Keratinocyte (primary cell): ENCODE measurements at regions not wholly inside any gene's neighbourhood (a gene's known extent, or its start where the extent isn't known, plus 50 kb on each side); places are given as distances from the start of the nearest gene placed in this dataset.

ENCODE experiments used
- DNase-seq: peaks from one replicate; pipeline ENCODE4 v3.0.0-alpha.2; 2011; ENCODE audit warnings: low read depth, missing footprints, low spot score
- FAIRE-seq: peaks from 2 replicates; lab custom pipeline; 2011; peaks lifted over from hg19 to GRCh38; lab: Jason Lieb, UNC
- H2AFZ ChIP-seq: 2 replicates; pipeline ENCODE4 v1.6.0; 2012; ENCODE audit warnings: low read length, control low read depth, inconsistent platforms; ENCODE audit not compliant: control insufficient read depth
- H3K27ac ChIP-seq: 2 replicates; pipeline ENCODE4 v1.5.1; 2011; ENCODE audit warnings: low read length; ENCODE audit not compliant: control insufficient read depth, insufficient read depth
- H3K27me3 ChIP-seq: 3 replicates; pipeline ENCODE4 v1.6.0; 2011; ENCODE audit warnings: low read length; ENCODE audit not compliant: control insufficient read depth, insufficient read depth; ENCODE audit errors: extremely low read depth
- H3K36me3 ChIP-seq, 2 experiments: 2 replicates in 1 of 2; 3 replicates in 1 of 2; pipeline ENCODE4 v1.5.1; 2011; ENCODE audit warnings: low read length in 2 of 2, mild to moderate bottlenecking in 1 of 2; ENCODE audit not compliant: control insufficient read depth in 2 of 2, insufficient read depth in 2 of 2; ENCODE audit errors: extremely low read depth in 1 of 2
- H3K4me1 ChIP-seq: 3 replicates; pipeline ENCODE4 v1.5.1; 2011; ENCODE audit warnings: low read length; ENCODE audit not compliant: control insufficient read depth, insufficient read depth; ENCODE audit errors: extremely low read depth
- H3K4me2 ChIP-seq: 3 replicates; pipeline ENCODE4 v1.6.0; 2011; ENCODE audit warnings: low read depth, low read length; ENCODE audit not compliant: control insufficient read depth, insufficient read depth; ENCODE audit errors: extremely low read depth
- H3K4me3 ChIP-seq, 3 experiments: fragments of 200-600 bp in 1 of 3; sonication (generic) in 1 of 3; 2 replicates in 2 of 3; 3 replicates in 1 of 3; pipeline ENCODE4 v1.5.1; 2011 to 2016; ENCODE audit warnings: low read length in 3 of 3, mild to moderate bottlenecking in 3 of 3, control low read depth in 2 of 3, inconsistent platforms in 1 of 3, low read depth in 1 of 3, mixed read lengths in 1 of 3, mixed run types in 1 of 3, moderate library complexity in 1 of 3; ENCODE audit not compliant: control insufficient read depth in 2 of 3, insufficient read depth in 2 of 3; ENCODE audit errors: extremely low read depth in 1 of 3
- H3K79me2 ChIP-seq: 2 replicates; pipeline ENCODE4 v1.6.0; 2012; ENCODE audit warnings: low read length; ENCODE audit not compliant: control insufficient read depth, insufficient read depth
- H3K9ac ChIP-seq: 3 replicates; pipeline ENCODE4 v1.6.0; 2011; ENCODE audit warnings: low read length; ENCODE audit not compliant: control insufficient read depth, insufficient read depth; ENCODE audit errors: extremely low read depth
- H3K9me1 ChIP-seq: 3 replicates; pipeline ENCODE4 v1.6.0; 2011; ENCODE audit warnings: low read length; ENCODE audit not compliant: control insufficient read depth, insufficient read depth; ENCODE audit errors: extremely low read depth
- H3K9me3 ChIP-seq: 2 replicates; pipeline ENCODE4 v1.5.1; 2012; ENCODE audit warnings: low read depth, low read length; ENCODE audit not compliant: control insufficient read depth
- H4K20me1 ChIP-seq: 3 replicates; pipeline ENCODE4 v1.6.0; 2011; ENCODE audit warnings: low read length; ENCODE audit not compliant: control insufficient read depth, insufficient read depth; ENCODE audit errors: extremely low read depth
- CTCF ChIP-seq, 3 experiments: IDR thresholded peaks in 1 of 3; conservative IDR thresholded peaks in 1 of 3; optimal IDR thresholded peaks in 1 of 3; 2 replicates in 2 of 3; 3 replicates in 1 of 3; pipeline versions ENCODE3 to v1.5.1; 2011; ENCODE audit warnings: low read length in 3 of 3, mild to moderate bottlenecking in 3 of 3, moderate library complexity in 2 of 3, control low read depth in 1 of 3, inconsistent platforms in 1 of 3; ENCODE audit not compliant: insufficient read depth in 2 of 3; ENCODE audit errors: extremely low read depth in 1 of 3
- EZH2 ChIP-seq: IDR thresholded peaks from one replicate; pipeline ENCODE4 v1.6.1; 2012; ENCODE audit warnings: inconsistent platforms, mild to moderate bottlenecking, low read length, moderate library complexity
- dilution Hi-C: fragments of 300-500 bp; cut with MboI; formaldehyde crosslinking; loops from one replicate; pipeline ENCODE4 v1.7.0; 2020; ENCODE audit warnings: low sequenced_read_pairs; ENCODE audit not compliant: extremely low pct_ligation_motif_present

- H3K27ac ChIP-seq = no peak overlapping the region
- H3K4me3 ChIP-seq = no peak overlapping the region
- TF ChIP-seq CTCF (optimal IDR thresholded peaks at IDR 0.05 in 1 of 3, IDR thresholded peaks at IDR 0.05 in 1 of 3, conservative IDR thresholded peaks at IDR 0.05 in 1 of 3; ENCODE audit: extremely low read depth in 1 of 3, insufficient read depth in 2 of 3, low read length in 3 of 3) = no peak
- TF ChIP-seq EZH2 = no peak
- no peaks in the 10 kb centered on the region for H3K9me1 ChIP-seq
- FAIRE-seq (no peak), DNase-seq (no peak)
- H3K9me3 ChIP-seq = no peaks in the 10 kb centered on the region
- no peak overlapping the region for H2AFZ ChIP-seq
- no peaks in the 10 kb centered on the region for H4K20me1 ChIP-seq
- no peak overlapping the region for H3K4me2 ChIP-seq
- no peaks in the 10 kb centered on the region for H3K79me2 ChIP-seq
- H3K27me3 ChIP-seq = no peaks in the 10 kb centered on the region
- no peak overlapping the region for H3K9ac ChIP-seq
- dilution Hi-C loops = no loop called here
- H3K36me3 ChIP-seq = no peaks in the 10 kb centered on the region
- H3K4me1 ChIP-seq = no peaks in the 10 kb centered on the region
Measured at GRCh38 chr10:1989090-1989489, 251.8 kb upstream of the ADARB2 start.

- dilution Hi-C loops = no loop called here
- no peak for FAIRE-seq
- no peaks in the 10 kb centered on the region for H3K27me3 ChIP-seq
Measured at GRCh38 chr10:1981976-1982375, 244.7 kb upstream of the ADARB2 start.

More at GRCh38 chr10:1981976-1982375, 244.7 kb upstream of the ADARB2 start:
- H3K9ac ChIP-seq = no peak overlapping the region
- no peak for TF ChIP-seq EZH2
- no peak for TF ChIP-seq CTCF (optimal IDR thresholded peaks at IDR 0.05 in 1 of 3, IDR thresholded peaks at IDR 0.05 in 1 of 3, conservative IDR thresholded peaks at IDR 0.05 in 1 of 3; ENCODE audit: extremely low read depth in 1 of 3, insufficient read depth in 2 of 3, low read length in 3 of 3)
- no peaks in the 10 kb centered on the region for H3K36me3 ChIP-seq
- H3K9me1 ChIP-seq = no peaks in the 10 kb centered on the region
- no peak overlapping the region for H3K4me2 ChIP-seq
- H3K27ac ChIP-seq = no peak overlapping the region
- no peak overlapping the region for H2AFZ ChIP-seq
- no peak overlapping the region for H3K4me3 ChIP-seq
- DNase-seq = no peak
- H3K9me3 ChIP-seq = no peaks in the 10 kb centered on the region
- H4K20me1 ChIP-seq = no peaks in the 10 kb centered on the region
- H3K4me1 ChIP-seq = no peaks in the 10 kb centered on the region
- H3K79me2 ChIP-seq = no peaks in the 10 kb centered on the region
